HCT116 (cell line): ENCODE measurements at regions not wholly inside any gene's neighbourhood (a gene's known extent, or its start where the extent isn't known, plus 50 kb on each side); places are given as distances from the start of the nearest gene placed in this dataset.

ENCODE experiments used
- CBX3 ChIP-seq: IDR thresholded peaks from 2 replicates; pipeline ENCODE4 v1.6.1; 2012; ENCODE audit warnings: low read depth
- CEBPB ChIP-seq: IDR thresholded peaks from 2 replicates; pipeline ENCODE4 v1.6.1; 2012; ENCODE audit warnings: low read depth
- EZH2 ChIP-seq: fragments of 200-600 bp; sonication (generic); IDR thresholded peaks from 2 replicates; pipeline ENCODE4 v1.6.1; 2017; ENCODE audit warnings: antibody characterized with exemption, mixed run types
- EZH2phosphoT487 ChIP-seq: fragments of 200-600 bp; IDR thresholded peaks from 2 replicates; pipeline ENCODE4 v1.6.1; 2018; ENCODE audit warnings: antibody characterized with exemption, borderline replicate concordance
- JUND ChIP-seq: IDR thresholded peaks from 2 replicates; pipeline ENCODE4 v1.6.1; 2012
- POLR2A ChIP-seq: IDR thresholded peaks from 2 replicates; pipeline ENCODE4 v1.7.0; 2011; ENCODE audit warnings: borderline replicate concordance; ENCODE audit not compliant: insufficient read depth, insufficient read length; ENCODE audit errors: extremely low read depth
- POLR2AphosphoS5 ChIP-seq: IDR thresholded peaks from 2 replicates; pipeline ENCODE4 v1.6.1; 2011; ENCODE audit warnings: mild to moderate bottlenecking, low read depth, low read length, moderate library complexity
- RAD21 ChIP-seq: IDR thresholded peaks from 2 replicates; pipeline ENCODE4 v1.6.1; 2012; ENCODE audit warnings: low read depth, mild to moderate bottlenecking
- SP1 ChIP-seq: IDR thresholded peaks from 2 replicates; pipeline ENCODE4 v1.6.1; 2012; ENCODE audit warnings: low read depth
- YY1 ChIP-seq: IDR thresholded peaks from 2 replicates; pipeline ENCODE4 v1.6.1; 2011; ENCODE audit warnings: low read length, low read depth, moderate library complexity, mild to moderate bottlenecking; ENCODE audit not compliant: insufficient replicate concordance; ENCODE audit errors: extremely low read depth
- ZFX ChIP-seq: fragments of 450-650 bp; IDR thresholded peaks from 2 replicates; pipeline ENCODE4 v1.6.1; 2017
- TF ChIP-seq, protein P1 (sequence below), 3 experiments: fragments of 200-600 bp in 1 of 3; sonication (generic) in 1 of 3; IDR thresholded peaks in 2 of 3; conservative IDR thresholded peaks in 1 of 3; 2 replicates each; pipeline ENCODE4 v1.5.1; 2012 to 2017; ENCODE audit warnings: low read depth in 2 of 3, low read length in 2 of 3, antibody characterized with exemption in 1 of 3, borderline replicate concordance in 1 of 3, control low read depth in 1 of 3, mild to moderate bottlenecking in 1 of 3, mixed read lengths in 1 of 3, mixed run types in 1 of 3, moderate library complexity in 1 of 3; ENCODE audit not compliant: insufficient read depth in 1 of 3
- TF ChIP-seq, protein P2 (sequence below): IDR thresholded peaks from 2 replicates; pipeline ENCODE4 v1.6.1; 2012

DNA sequence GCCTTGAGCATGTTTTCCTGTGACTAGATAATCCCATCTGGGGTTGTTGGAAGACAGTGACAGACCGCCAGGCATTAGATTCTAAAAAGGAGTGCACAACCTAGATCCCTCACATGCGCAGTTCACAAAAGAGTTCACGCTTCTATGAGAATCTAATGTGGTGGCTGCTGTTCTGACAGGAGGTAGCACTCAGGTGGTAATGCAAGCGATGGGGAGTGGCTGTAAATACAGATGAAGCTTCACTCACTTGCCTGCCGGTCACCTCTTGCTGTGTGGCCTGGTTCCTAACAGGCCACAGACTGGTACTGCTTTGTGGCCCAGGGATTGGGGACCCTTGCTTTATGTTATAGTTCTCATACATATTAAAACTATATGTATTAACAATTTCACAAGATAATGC lies 81.9 kb upstream of the TMLHE start:
- TF ChIP-seq POLR2A (no peak), ZFX (no peak), EZH2phosphoT487 (no peak), POLR2AphosphoS5 (no peak), SP1 (no peak), RAD21 (no peak), EZH2 (no peak), CBX3 (no peak), CEBPB (no peak), JUND (no peak), YY1 (no peak)
- TF ChIP-seq, protein P1, sequence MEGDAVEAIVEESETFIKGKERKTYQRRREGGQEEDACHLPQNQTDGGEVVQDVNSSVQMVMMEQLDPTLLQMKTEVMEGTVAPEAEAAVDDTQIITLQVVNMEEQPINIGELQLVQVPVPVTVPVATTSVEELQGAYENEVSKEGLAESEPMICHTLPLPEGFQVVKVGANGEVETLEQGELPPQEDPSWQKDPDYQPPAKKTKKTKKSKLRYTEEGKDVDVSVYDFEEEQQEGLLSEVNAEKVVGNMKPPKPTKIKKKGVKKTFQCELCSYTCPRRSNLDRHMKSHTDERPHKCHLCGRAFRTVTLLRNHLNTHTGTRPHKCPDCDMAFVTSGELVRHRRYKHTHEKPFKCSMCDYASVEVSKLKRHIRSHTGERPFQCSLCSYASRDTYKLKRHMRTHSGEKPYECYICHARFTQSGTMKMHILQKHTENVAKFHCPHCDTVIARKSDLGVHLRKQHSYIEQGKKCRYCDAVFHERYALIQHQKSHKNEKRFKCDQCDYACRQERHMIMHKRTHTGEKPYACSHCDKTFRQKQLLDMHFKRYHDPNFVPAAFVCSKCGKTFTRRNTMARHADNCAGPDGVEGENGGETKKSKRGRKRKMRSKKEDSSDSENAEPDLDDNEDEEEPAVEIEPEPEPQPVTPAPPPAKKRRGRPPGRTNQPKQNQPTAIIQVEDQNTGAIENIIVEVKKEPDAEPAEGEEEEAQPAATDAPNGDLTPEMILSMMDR (IDR thresholded peaks at IDR 0.05 in 2 of 3, conservative IDR thresholded peaks at IDR 0.05 in 1 of 3; ENCODE audit: borderline replicate concordance in 1 of 3, insufficient read depth in 1 of 3, low read depth in 2 of 3, low read length in 2 of 3), result no peak
- TF ChIP-seq, protein P2, sequence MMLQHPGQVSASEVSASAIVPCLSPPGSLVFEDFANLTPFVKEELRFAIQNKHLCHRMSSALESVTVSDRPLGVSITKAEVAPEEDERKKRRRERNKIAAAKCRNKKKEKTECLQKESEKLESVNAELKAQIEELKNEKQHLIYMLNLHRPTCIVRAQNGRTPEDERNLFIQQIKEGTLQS, result no peak
